ENCODE measurements at regions not wholly inside any gene's neighbourhood (a gene's known extent, or its start where the extent isn't known, plus 50 kb on each side); places are given as distances from the start of the nearest gene placed in this dataset.

DNA sequence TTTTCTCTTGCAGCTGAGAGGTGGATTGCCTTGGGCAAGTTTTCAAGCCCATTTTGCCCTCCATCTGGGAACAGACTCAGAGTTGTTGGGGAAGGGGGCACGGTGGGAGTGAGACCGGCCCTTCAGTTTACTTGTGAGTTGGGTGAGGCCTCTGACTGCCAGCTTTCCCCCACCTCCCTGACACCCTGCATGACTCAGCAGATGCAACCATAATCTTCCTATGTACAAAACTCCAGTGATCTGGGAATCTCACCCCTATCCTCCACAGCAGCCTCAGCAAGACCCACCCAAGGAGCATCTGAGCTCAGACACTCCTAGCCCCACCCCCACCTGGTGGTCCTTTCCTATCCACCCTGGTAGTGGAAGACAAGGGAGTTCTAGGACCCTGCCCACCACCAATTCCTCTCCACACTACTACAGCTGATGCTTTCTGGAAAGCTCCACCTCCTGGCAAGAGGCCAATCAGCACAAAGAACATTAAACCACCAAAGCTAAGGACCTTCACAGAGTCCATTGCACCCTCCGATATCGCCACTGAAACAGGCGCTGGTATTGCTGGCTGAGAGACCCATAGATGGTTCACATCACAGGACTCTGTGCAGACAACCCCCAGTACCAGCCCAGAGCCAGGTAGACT is 99.4 kb upstream of the STK26 start:
- H3K4me3 ChIP-seq (ENCODE audit: low read length): no peak overlapping the region
- no peak for DNase-seq (ENCODE audit: low read depth)
- TF ChIP-seq, protein P1, sequence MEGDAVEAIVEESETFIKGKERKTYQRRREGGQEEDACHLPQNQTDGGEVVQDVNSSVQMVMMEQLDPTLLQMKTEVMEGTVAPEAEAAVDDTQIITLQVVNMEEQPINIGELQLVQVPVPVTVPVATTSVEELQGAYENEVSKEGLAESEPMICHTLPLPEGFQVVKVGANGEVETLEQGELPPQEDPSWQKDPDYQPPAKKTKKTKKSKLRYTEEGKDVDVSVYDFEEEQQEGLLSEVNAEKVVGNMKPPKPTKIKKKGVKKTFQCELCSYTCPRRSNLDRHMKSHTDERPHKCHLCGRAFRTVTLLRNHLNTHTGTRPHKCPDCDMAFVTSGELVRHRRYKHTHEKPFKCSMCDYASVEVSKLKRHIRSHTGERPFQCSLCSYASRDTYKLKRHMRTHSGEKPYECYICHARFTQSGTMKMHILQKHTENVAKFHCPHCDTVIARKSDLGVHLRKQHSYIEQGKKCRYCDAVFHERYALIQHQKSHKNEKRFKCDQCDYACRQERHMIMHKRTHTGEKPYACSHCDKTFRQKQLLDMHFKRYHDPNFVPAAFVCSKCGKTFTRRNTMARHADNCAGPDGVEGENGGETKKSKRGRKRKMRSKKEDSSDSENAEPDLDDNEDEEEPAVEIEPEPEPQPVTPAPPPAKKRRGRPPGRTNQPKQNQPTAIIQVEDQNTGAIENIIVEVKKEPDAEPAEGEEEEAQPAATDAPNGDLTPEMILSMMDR (conservative IDR thresholded peaks at IDR 0.05; ENCODE audit: low read depth, low read length): no peak

DNA sequence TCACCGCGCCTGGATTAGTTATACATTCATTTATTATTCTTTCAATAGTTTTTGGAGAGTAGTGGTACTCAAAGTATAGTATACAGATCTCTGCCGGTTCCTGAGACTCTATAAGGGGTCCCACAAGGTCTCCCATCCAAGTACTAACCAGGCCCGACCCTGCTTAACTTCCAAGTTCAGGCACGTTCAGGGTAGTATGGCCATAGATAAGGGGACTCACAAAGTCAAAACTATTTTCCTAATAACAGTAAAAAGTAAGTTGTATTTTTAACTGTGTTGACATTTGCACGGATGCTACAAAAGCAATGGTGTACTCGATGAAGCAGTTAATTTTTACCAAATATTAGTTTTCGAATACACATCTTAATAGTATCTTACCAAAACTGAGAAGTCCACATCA is 84.4 kb upstream of the STK26 start:
- no peak for DNase-seq (ENCODE audit: low read depth)
- no peak overlapping the region for H3K4me3 ChIP-seq (ENCODE audit: low read length)
- TF ChIP-seq, protein P1 (conservative IDR thresholded peaks at IDR 0.05; ENCODE audit: low read depth, low read length): no peak

DNA sequence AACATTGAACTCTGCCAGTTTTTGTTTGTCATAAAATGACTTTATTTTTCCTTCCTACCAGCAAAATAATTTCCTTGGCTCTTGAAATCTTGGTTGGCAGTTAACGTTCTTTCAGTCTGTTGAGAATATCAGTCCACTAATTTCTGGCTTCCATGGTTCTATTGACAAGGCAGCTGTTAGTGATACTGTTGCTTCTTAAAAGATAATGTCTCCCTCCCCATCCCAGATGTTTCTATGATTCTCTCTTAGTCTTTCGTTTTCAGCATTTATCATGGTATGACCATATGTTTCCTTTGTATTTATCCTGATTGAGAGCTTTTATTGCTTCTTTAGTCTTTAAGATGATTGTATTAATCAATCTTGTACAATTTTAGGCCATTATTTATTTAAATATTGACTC is 81.1 kb upstream of the STK26 start:
- DNase-seq (ENCODE audit: low read depth): no peak
- TF ChIP-seq, protein P1 (conservative IDR thresholded peaks at IDR 0.05; ENCODE audit: low read depth, low read length): no peak
- H3K4me3 ChIP-seq (ENCODE audit: low read length): no peak overlapping the region

DNA sequence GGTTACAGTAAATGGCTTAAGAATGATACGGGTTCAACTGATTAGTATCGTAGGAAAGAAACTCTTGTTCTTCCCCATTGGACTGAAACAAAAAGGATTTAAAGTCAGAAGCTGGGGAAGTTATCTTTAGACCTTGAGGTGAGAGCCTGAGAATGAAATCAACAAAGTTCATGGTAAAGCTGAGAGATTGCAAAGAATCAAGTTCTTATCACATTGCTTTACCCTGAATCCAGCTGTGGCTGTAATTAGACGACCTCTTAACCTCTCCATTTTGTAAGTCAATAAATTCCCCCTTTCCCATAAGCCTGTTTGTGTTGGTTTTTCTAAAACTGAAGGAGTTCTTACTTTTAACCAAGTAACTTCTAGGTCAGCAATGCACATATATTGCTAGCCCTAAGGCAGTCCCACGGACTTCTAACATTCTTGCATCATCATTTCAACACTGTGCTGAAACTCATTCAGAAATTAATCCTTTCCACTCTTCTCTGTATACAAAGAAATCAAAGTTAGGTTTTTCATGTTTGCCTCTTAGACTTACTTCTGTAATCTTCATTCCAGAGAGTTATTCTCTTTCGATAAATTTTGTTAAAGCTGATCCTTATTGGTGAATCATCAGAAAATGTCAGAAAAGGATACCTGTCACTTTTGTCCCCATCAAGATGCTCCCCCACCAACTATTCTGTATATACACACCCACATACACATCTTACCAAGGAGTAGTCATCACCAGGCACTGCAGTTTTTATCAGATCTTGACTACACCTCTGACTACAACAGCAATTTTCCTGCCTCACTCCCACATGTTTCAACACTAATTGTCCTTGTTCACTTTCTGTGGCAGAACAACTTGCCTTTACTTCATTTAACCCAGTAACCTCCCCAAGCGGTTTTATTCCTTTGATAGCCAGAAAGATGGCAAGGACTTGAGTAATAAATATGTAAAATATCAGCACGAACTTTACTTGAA is 77.9 kb upstream of the STK26 start:
- no peak overlapping the region for H3K4me3 ChIP-seq (ENCODE audit: low read length)
- TF ChIP-seq, protein P1 (conservative IDR thresholded peaks at IDR 0.05; ENCODE audit: low read depth, low read length): no peak
- DNase-seq (ENCODE audit: low read depth): no peak

DNA sequence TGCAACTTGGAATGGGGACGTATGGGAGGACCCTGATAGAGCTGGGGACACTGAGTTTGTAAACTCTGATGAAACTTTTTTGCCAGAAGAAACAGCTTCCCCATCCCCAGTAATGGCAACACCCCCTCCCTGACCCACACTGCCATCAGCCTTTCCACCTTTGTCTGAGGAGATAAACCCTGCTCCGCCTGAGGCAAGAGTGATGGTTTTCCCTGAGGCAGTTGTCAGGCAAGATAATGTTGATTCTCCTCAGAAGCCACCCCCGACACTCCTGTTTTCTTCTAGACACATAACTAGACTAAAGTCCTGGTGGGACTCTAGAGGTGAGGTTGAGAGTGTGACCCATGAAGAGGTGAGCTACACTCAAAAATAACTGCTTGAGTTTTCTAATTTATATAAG is 71.9 kb upstream of the STK26 start:
- no peak for DNase-seq (ENCODE audit: low read depth)
- TF ChIP-seq, protein P1 (conservative IDR thresholded peaks at IDR 0.05; ENCODE audit: low read depth, low read length): no peak
- H3K4me3 ChIP-seq (ENCODE audit: low read length): no peak overlapping the region

DNA sequence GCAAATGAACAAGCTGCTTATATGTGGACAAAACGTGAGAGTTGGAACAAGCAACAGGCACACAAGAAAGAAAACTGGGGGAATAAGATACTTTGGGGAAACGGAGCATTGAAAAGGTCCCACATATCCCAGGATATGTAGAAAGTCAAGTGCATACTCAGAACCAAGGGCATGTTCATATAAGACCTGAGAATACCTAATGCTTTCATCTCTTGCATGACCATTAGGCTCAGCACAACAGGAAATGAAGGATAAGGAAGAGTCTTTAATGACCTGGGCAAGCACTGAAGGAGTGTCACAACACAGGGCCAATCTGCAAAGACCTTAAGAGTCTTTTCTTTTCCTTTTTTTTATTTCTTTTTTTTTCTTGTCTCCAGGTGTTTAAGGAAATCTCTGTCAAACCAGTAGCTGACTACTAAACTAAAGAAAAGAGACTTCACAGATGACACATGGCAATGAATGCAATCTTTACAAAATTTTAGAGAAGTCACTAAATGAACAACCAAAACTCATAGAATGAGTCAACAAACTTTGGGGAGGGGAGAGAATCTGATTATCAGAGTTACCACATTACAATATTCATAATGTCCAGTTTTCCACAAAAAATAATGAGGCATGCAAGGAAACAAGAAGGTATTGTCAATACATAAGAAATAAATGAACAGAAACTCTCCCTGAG is 67.9 kb upstream of the STK26 start:
- TF ChIP-seq, protein P1 (conservative IDR thresholded peaks at IDR 0.05; ENCODE audit: low read depth, low read length): no peak
- H3K4me3 ChIP-seq (ENCODE audit: low read length): no peak overlapping the region
- no peak for DNase-seq (ENCODE audit: low read depth)

Measured in retinal pigment epithelial cell (primary cell).